NCI-H2196 (cell line): ENCODE measurements at regions not wholly inside any gene's neighbourhood (a gene's known extent, or its start where the extent isn't known, plus 50 kb on each side); places are given as distances from the start of the nearest gene placed in this dataset.
"Not testable (repeated sequence)": the region's sequence is repeated elsewhere in the genome, so short reads cannot be mapped to it uniquely, and the experiment has no call there.

Source experiments
- DNase-seq: peaks from one replicate; lab custom pipeline; 2025; ENCODE audit not compliant: unreplicated experiment; lab: John Stamatoyannopoulos, UW

- no peak for DNase-seq
These were observed 1099.3 kb downstream of the SOCS6 start for GRCh38 chr18:71388148-71388547.

- DNase-seq: no peak
These were observed 1085.6 kb downstream of the SOCS6 start for GRCh38 chr18:71374294-71375000.

DNA sequence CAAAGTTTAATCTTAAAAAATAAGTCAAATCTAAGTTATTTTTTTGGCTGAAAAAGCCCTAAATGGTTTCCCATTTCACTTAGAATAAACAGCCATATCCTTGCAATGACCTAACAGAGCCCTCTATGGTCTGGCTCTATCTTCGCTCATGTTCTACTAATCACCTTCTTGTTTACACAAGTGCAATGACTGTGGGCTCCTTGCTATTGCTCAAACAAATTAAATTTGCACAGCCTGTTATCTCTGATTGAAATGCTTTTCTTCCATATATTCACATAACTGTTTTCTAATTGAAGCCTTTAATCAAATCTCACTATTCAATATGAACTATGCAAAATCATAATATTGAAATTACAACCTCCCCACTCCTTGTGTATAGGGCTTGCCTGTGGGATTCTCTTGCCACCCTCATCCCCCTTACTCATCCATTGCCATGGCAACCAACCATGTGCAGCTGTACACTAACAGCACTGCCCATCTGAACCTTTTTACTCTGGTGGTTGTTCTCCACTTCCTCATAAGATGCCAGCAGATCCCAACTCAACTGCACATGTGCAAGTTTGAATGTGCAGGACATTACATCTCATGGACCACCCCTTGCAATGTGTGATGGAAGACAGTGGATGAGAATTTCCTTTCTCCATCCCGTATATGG lies 1083.2 kb downstream of the SOCS6 start:
- DNase-seq: no peak

- DNase-seq: no peak
These were observed 1082.0 kb downstream of the SOCS6 start for GRCh38 chr18:71370671-71371445.

DNA sequence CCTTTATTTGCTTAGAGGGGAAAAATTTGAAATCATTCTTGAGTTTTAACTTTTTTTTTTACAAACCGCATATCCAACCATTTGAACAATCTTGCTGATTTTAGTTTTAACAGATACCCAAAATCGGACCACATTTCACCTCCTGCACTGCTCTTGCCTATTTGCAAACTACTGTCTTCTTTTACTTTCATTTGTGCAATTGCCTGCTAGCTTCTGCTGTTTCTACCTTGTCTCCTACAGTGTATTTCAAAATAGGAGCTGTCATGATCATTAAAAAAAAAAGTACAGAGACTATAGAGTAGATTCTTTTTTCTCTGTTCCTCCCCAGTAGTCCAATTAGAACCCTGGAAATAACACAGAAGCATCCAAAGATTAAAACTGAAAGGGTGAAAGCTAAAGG lies 1081.2 kb downstream of the SOCS6 start:
- no peak for DNase-seq

DNA sequence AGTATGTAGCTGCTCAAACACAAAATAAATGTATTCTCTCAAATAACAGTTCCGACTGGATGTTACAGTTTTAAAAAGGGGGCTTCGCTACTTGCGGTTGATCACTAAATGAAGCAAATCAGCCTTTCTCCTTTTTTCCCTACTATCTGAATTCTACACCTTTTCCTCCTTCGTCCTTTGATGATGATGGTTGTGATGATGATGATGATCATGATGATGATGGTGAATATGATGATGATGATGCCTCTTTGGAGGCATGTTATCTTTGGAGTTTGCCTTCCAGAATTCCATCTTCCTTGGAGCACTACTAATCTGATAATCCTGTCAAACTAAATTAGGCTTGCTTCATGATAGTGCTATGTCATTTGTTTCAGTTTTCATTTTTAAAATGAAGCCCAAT lies 1073.3 kb downstream of the SOCS6 start:
- DNase-seq: no peak

DNA sequence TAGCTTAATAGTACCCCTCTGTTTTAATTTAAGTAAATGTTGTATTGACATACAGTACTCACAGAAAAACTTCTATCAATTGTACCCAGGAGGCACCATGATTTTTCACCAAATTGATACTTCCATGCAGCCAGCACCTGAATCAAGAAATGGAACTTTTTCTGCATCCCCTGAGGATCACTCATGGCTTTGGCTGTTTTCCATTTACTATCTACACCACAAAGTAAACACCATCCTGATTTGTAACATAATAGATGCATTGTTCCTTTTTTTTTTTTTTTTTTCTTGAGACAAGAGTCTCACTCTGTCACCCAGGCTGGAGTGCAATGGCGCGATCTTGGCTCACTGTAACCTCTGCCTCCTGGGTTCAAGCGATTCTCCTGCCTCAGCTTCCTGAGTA lies 1066.8 kb downstream of the SOCS6 start:
- DNase-seq: not testable (repeated sequence)

DNA sequence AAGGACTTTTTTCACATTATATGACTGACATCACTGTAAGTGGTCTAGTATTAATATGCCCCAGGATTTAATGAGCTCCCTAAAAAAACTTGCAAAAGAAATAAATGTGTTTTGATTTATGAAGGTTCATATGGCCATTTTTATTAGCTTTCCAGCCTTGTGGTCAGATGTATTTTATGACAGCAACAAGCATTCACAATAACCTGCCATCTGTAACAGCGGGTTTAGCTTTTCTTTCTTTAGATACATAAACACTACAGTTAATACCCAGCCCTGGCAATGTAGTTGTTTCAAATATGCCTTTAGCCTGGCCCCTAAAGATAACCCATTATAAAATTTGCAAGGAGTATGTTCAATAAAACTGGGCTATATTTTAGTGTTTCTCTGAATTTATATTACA lies 1063.8 kb downstream of the SOCS6 start:
- no peak for DNase-seq

GRCh38 chr18:71336576-71337210 lies 1047.8 kb downstream of the SOCS6 start:
- no peak for DNase-seq

- DNase-seq: no peak
These were observed 1040.7 kb downstream of the SOCS6 start for GRCh38 chr18:71329563-71329962.

GRCh38 chr18:71329114-71329513 lies 1040.3 kb downstream of the SOCS6 start:
- no peak for DNase-seq

DNA sequence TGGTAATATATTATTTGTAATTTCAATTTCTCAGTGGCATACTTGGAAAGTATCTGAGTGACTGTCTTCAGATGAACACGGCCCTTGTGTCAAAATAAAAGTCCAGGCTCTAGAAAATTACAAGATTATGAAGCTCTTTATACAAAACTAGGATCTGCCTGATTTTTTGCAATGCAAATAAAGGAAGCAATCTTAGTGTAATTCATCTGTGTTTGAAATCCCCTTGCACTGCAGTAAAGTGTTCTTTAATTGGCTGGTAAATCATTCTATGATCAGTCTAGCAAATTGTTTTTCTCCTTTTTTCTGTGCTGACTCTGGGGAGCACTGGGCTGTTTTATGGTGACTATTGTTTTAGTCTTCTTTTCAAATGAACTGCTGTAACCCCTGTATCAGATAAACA lies 1039.0 kb downstream of the SOCS6 start:
- DNase-seq: no peak

DNA sequence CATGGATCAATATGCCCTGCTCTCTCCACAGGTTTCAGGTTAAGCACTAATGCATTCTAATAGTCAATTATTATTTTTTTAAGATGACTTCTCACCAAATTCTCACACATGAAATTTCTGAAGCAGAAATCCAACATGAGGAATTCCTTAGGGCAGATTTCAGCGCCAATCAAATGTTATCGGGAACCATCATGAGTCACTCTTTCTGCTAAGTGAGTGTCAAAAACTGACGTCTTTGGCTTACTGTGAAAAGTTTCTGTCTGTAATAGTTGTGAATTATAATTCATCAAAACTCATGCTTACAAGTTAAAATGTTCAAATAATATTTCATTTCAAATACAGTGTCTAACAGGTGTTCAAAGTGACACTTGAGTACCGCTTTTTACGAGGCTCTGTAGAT lies 1038.6 kb downstream of the SOCS6 start:
- no peak for DNase-seq

- DNase-seq: no peak
These were observed 1038.0 kb downstream of the SOCS6 start for GRCh38 chr18:71326826-71327225.

GRCh38 chr18:71324356-71324755 lies 1035.5 kb downstream of the SOCS6 start:
- DNase-seq: no peak

DNA sequence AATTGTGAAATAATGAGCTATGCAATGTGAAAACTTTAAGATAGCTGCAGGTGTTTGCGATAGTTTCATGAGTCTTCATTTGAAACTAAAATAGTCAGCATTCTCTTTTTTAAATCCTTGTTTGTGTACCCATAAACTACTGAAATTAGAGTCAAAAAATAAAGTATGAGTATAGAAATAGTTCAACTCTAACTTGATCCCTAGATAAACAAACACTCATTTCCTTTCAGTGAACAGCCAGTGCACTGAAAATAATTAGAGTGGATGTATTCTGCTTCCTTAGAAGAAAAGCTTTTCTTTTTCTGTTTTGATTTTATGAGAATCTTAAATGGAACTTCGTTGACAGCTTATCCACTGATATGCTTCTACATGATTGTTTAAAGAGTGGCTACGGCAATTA lies 1033.4 kb downstream of the SOCS6 start:
- no peak for DNase-seq

DNA sequence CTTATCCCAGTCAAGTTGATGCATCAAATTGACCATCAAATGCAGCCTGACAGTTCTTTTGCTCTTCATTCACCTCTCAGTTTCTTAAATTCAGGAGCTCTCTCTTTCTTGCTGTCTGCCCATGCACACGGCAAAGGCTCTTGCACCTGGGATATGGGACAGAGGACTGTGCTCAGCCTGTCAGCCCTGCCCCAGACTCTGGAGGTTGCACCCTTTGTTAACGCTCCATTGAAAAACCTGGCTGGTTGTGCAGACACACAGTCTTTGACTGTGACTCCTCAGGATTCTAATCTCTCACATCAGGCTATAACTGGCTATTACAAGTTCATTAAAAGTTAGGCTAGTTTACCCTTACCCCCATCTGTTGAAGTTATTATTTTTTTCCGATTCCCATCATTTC lies 1032.5 kb downstream of the SOCS6 start:
- DNase-seq: no peak

GRCh38 chr18:71304856-71305255 lies 1016.0 kb downstream of the SOCS6 start:
- DNase-seq: no peak

DNA sequence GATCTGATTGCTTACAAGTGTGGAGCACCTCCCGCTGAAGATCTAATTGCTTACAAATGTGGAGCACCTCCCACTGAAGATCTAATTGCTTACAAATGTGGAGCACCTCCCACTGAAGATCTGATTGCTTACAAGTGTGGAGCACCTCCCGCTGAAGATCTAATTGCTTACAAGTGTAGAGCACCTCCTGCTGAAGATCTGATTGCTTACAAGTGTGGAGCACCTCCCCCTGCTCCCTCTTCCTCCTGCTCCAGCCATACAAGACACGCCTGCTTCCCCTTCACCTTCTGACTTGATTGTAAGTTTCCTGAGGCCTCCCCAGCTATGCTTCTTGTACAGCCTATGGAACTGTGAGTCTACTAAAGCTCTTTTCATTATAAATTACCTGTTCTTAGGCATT lies 1014.9 kb downstream of the SOCS6 start:
- not testable (repeated sequence) for DNase-seq

DNA sequence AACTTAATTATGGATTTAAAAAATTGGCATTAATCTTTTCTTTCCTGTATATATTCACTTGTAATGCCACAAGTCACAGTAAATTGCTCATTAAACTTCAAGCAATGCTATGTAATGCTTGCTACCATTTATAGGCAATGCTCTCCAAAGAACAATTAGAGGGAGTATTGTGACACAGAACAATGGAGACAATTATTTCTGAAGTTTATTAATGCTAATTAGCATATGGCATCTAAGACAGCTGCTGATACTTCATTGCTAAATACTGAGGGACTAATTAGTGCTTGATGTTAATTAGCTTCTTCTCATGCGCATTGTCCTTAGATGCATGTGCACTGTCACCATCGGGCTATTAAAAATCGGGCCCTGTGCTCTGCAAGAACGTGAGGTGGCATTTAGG lies 1012.8 kb downstream of the SOCS6 start:
- no peak for DNase-seq

GRCh38 chr18:71294201-71294600 lies 1005.4 kb downstream of the SOCS6 start:
- DNase-seq: not testable (repeated sequence)

GRCh38 chr18:71293322-71293721 lies 1004.5 kb downstream of the SOCS6 start:
- DNase-seq: no peak
